ENCODE measurements at regions not wholly inside any gene's neighbourhood (a gene's known extent, or its start where the extent isn't known, plus 50 kb on each side); places are given as distances from the start of the nearest gene placed in this dataset.

- no peak for TF ChIP-seq CTCF (IDR thresholded peaks at IDR 0.05; ENCODE audit: low read depth, low read length, missing input control)
- TF ChIP-seq RAD21 (IDR thresholded peaks at IDR 0.05) = no peak
- no peak for TF ChIP-seq GABPA (IDR thresholded peaks at IDR 0.05 in 1 of 2, conservative IDR thresholded peaks at IDR 0.05 in 1 of 2)
- TF ChIP-seq ZBTB33 (IDR thresholded peaks at IDR 0.05) = no peak
- TF ChIP-seq EGR1 (IDR thresholded peaks at IDR 0.05; ENCODE audit: low read depth in 2 of 2) = no peak
- no peak for TF ChIP-seq TAF1 (conservative IDR thresholded peaks at IDR 0.05)
These were observed 326.8 kb upstream of the TMTC1 start for GRCh38 chr12:30110498-30110897.
